Kasumi-1 (cell line): ENCODE measurements at regions not wholly inside any gene's neighbourhood (a gene's known extent, or its start where the extent isn't known, plus 50 kb on each side); places are given as distances from the start of the nearest gene placed in this dataset.

Experiments used
- DNase-seq, 2 experiments: peaks; one replicate each; lab custom pipeline; 2025; lab: John Stamatoyannopoulos, UW

DNA sequence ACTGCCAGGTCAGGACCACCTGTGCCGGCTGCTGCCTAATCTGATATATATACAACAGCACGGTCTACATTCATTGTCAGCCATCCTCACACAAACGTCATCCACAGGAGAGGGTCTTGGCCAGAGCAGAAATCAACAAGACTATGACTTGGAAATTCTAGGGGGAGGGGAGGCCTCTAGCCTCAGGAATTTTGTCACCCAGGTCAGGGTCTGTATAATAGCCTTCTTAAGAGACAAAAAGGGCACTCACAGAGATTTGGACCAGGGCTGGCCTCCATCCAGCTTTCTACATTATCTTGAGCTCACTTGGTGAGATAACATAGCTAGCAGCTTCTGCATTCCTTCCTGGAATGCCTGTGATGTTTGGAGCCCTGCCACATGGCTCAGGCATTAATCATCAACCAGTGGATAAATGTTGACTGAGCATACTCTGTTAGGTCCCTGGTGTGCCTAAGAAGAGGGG, 50.4 kb upstream of the CTIF start:
- DNase-seq, result no peak

GRCh38 chr18:48486754-48487153, 52.1 kb upstream of the CTIF start:
- DNase-seq, result no peak

- DNase-seq, result no peak
These were observed 52.9 kb upstream of the CTIF start for GRCh38 chr18:48485828-48486405.

- peak; percentile 8 to 17 for DNase-seq
These were observed 57.7 kb upstream of the CTIF start for GRCh38 chr18:48481092-48481491.

- no peak for DNase-seq
These were observed 59.3 kb upstream of the CTIF start for GRCh38 chr18:48479531-48479930.

- peak in 1 of 2 experiments; percentile 11 for DNase-seq
These were observed 61.5 kb upstream of the CTIF start for GRCh38 chr18:48477348-48477747.

DNA sequence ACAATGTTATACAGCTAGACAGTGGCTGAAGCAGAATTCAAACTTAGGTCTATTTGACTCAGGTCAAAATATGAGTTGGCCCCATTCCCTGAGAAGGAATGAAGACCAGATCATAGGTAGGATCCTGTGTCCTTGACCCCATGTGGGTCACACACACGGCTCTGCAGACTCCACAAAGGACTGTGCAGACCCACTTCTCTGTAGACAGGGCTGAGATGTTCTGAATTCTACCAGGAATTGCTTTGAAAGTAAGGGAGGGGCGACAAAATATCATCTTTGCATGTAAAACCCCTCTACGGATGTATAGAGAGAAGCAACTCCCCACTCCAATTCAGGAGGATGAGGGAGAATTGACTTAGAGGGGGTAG, 62.3 kb upstream of the CTIF start:
- no peak for DNase-seq

DNA sequence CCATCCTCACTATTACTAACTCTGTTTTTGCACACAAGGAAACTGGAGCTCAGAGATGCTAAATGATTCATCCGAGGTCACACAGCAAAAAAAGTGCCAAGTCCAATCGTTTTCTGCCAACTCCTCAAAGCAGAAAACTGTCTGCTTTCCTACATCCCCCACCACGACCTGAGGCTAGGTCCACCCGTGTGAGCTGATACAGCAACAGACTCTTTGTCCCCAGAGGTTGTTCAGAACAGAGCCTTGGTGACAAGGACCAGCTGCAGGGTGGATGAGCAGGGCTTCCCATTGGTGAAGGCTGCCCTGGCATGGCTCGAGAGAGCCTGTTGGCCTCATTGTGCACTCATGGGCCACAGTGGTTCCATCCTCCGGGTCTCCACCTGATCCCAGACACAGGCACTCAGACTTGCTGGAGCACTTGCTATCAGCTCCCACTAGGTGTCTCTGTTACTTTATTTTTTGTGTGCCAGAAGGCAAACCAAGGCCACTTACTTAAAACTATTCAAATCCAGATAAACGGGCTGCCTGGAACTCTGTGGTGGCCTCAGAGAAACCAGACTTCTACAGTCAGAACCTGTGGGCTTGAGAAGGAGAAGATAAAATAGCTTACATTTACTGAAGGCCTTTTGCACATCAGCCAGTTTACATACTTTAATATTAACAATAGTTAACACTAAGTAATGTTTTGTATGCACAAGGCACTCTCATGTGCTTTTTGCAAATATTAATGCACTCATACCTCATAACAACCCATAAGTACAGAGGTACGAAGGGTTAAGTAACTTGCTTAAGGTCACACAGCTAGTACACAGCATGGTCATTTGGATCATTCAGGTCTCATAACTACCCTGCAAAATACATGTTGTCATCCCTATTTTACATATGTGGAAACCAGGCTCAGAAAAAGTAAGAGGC, 62.9 kb upstream of the CTIF start:
- DNase-seq, result peak; percentile 78 to 87

- no peak for DNase-seq
These were observed 64.6 kb upstream of the ZBTB7C start for GRCh38 chr18:48473816-48474215.

GRCh38 chr18:48472610-48473009, 63.4 kb upstream of the ZBTB7C start:
- no peak for DNase-seq

DNA sequence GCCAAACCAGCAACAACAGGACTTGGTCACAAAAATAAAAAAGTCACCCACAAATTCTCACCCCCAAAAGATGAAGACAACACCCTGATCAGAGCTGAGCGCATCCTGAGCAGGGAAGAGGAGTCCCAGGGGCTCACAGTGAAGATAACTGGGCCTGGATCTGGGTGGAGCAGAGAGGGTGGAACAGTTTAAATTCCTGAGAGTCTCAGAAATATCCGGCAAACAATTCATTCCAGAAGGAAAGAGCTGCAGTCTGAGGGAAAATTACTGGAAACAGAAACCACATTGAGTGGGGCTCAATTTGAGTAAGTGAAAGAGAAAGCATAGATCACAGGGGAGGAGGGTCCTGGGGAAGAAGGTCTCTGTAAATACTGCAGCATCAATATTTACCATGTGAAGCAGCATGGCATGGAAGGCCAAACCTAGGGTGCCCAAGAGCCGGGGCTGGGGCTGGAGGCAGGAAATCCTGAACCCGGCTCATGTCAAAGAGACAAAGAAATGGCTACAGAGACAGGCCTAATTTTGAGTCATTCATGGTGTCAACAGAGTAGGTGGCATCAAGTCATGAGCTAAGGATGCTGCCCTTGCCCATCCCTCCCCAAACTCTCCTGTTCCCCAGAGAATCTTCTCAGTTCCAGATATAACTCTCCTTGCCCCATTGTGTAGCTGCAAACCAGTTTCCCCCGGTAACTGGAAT, 61.4 kb upstream of the ZBTB7C start:
- DNase-seq, result no peak

- no peak for DNase-seq
These were observed 59.0 kb upstream of the ZBTB7C start for GRCh38 chr18:48468151-48468550.

DNA sequence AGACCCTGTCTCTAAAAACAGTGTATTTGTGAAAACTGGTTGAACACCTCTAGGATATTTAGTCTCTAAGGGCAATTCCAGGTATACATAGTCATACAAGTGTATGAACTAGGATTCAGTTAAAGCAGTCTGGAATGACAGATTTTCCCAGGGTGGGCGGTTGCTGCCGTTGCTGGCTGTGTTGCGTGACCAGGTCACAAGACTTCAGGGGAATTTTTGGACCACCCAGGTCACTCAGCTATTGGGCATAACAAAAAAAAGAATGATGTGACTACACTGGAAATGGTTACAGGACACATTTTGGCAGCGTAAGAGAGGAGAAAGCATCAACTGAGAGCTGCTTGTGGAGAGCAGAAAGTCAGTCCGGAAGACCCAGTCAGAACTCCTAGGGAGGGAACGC, 58.0 kb upstream of the ZBTB7C start:
- no peak for DNase-seq

GRCh38 chr18:48462510-48462909, 53.3 kb upstream of the ZBTB7C start:
- no peak for DNase-seq

GRCh38 chr18:48460929-48461583, 51.9 kb upstream of the ZBTB7C start:
- no peak for DNase-seq

- peak; percentile 61 to 64 for DNase-seq
These were observed 50.3 kb upstream of the ZBTB7C start for GRCh38 chr18:48459465-48459864.

DNA sequence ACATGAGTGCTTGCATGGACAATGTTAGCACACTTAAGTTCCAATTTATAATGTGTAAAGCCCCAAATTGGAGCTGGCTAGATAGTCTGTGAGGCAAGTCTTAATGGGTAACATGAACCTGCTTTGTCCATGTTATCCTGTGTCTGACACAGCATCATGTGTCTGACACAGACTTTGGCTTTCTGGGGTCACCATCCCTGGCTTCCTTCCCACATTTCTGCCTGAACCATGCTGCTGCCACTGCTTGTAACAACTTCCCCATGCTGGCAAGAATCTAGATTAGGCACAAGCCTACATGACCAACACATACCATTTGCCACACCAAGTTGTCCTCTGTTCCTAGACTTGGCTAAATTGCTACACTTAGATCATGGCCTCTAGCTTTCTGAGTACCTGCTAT, 49.8 kb upstream of the ZBTB7C start:
- peak in 1 of 2 experiments; percentile 12 for DNase-seq
